Adrenal gland (tissue), 5 donors: ENCODE measurements at regions not wholly inside any gene's neighbourhood (a gene's known extent, or its start where the extent isn't known, plus 50 kb on each side); places are given as distances from the start of the nearest gene placed in this dataset.

Experiments used
- POLR2A ChIP-seq, 2 donors: fragments of 450-650 bp; IDR thresholded peaks; one replicate each; pipeline ENCODE4 v1.6.1; 2017; ENCODE audit warnings: antibody characterized with exemption in 2 of 2, mild to moderate bottlenecking in 2 of 2, moderate library complexity in 1 of 2
- TF ChIP-seq, protein P1 (sequence below), 6 experiments: fragments of 450-650 bp in 4 of 6; fragments of 200-600 bp in 2 of 6; sonication (generic) in 1 of 6; IDR thresholded peaks; 1 replicate in 5 of 6; 2 replicates in 1 of 6; pipeline versions ENCODE4 v1.5.1 to v1.8.0; 2016 to 2021; ENCODE audit warnings: antibody characterized with exemption in 6 of 6, mild to moderate bottlenecking in 2 of 6, moderate library complexity in 1 of 6
- donor health status: DM: no; HTN: no; CAD: no.

- TF ChIP-seq, protein P1, sequence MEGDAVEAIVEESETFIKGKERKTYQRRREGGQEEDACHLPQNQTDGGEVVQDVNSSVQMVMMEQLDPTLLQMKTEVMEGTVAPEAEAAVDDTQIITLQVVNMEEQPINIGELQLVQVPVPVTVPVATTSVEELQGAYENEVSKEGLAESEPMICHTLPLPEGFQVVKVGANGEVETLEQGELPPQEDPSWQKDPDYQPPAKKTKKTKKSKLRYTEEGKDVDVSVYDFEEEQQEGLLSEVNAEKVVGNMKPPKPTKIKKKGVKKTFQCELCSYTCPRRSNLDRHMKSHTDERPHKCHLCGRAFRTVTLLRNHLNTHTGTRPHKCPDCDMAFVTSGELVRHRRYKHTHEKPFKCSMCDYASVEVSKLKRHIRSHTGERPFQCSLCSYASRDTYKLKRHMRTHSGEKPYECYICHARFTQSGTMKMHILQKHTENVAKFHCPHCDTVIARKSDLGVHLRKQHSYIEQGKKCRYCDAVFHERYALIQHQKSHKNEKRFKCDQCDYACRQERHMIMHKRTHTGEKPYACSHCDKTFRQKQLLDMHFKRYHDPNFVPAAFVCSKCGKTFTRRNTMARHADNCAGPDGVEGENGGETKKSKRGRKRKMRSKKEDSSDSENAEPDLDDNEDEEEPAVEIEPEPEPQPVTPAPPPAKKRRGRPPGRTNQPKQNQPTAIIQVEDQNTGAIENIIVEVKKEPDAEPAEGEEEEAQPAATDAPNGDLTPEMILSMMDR (IDR thresholded peaks at IDR 0.05): no peak
- no peak for TF ChIP-seq POLR2A (IDR thresholded peaks at IDR 0.05)
Measured at GRCh38 chr2:176668912-176669311, 399.7 kb downstream of the MTX2 start.
